ENCODE measurements at regions not wholly inside any gene's neighbourhood (a gene's known extent, or its start where the extent isn't known, plus 50 kb on each side); places are given as distances from the start of the nearest gene placed in this dataset.

- TF ChIP-seq POLR2A (IDR thresholded peaks at IDR 0.05): no peak
- TF ChIP-seq, protein P1, sequence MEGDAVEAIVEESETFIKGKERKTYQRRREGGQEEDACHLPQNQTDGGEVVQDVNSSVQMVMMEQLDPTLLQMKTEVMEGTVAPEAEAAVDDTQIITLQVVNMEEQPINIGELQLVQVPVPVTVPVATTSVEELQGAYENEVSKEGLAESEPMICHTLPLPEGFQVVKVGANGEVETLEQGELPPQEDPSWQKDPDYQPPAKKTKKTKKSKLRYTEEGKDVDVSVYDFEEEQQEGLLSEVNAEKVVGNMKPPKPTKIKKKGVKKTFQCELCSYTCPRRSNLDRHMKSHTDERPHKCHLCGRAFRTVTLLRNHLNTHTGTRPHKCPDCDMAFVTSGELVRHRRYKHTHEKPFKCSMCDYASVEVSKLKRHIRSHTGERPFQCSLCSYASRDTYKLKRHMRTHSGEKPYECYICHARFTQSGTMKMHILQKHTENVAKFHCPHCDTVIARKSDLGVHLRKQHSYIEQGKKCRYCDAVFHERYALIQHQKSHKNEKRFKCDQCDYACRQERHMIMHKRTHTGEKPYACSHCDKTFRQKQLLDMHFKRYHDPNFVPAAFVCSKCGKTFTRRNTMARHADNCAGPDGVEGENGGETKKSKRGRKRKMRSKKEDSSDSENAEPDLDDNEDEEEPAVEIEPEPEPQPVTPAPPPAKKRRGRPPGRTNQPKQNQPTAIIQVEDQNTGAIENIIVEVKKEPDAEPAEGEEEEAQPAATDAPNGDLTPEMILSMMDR (IDR thresholded peaks at IDR 0.05): no peak
These were observed 586.9 kb downstream of the TMA16 start for GRCh38 chr4:164081371-164081770.

All from body of pancreas (tissue), 4 donors.